ENCODE measurements at regions not wholly inside any gene's neighbourhood (a gene's known extent, or its start where the extent isn't known, plus 50 kb on each side); places are given as distances from the start of the nearest gene placed in this dataset.

DNA sequence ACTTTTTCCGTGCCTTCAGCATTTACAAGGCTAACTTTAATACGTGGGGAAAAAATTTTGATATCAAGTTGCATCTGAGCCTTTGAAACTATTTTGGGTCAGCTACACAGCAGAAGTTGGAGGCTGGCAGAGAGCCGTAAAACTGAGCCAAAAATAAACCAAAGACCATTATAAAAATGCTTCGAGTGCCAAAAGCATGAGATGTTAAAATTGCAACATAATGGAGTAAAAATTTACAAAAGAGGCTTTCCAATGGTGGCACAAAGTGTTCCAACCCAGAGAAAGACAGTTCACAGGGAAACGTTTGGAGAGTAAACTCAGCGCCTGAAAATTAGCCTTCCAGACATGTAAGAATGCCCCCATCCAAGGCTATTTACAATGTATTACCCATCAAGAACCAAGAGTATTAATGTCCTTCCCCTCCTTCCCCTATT is 190.3 kb downstream of the TLE1 start:
- TF ChIP-seq, protein P1, sequence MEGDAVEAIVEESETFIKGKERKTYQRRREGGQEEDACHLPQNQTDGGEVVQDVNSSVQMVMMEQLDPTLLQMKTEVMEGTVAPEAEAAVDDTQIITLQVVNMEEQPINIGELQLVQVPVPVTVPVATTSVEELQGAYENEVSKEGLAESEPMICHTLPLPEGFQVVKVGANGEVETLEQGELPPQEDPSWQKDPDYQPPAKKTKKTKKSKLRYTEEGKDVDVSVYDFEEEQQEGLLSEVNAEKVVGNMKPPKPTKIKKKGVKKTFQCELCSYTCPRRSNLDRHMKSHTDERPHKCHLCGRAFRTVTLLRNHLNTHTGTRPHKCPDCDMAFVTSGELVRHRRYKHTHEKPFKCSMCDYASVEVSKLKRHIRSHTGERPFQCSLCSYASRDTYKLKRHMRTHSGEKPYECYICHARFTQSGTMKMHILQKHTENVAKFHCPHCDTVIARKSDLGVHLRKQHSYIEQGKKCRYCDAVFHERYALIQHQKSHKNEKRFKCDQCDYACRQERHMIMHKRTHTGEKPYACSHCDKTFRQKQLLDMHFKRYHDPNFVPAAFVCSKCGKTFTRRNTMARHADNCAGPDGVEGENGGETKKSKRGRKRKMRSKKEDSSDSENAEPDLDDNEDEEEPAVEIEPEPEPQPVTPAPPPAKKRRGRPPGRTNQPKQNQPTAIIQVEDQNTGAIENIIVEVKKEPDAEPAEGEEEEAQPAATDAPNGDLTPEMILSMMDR (IDR thresholded peaks at IDR 0.05), result no peak
- TF ChIP-seq POLR2A (IDR thresholded peaks at IDR 0.05), result no peak
